OCI-LY1 (cell line): ENCODE measurements at regions not wholly inside any gene's neighbourhood (a gene's known extent, or its start where the extent isn't known, plus 50 kb on each side); places are given as distances from the start of the nearest gene placed in this dataset.

Experiments
- CTCF ChIP-seq: fragments of 200-600 bp; sonication (generic), shearing (Covaris generic); IDR thresholded peaks from 2 replicates; pipeline ENCODE4 v1.5.1; 2017; ENCODE audit warnings: mild to moderate bottlenecking, antibody characterized with exemption, low read length, moderate library complexity, mixed read lengths
- EZH2 ChIP-seq: fragments of 200-600 bp; sonication (generic), shearing (Covaris generic); IDR thresholded peaks from 2 replicates; pipeline ENCODE4 v1.8.0; 2017; ENCODE audit warnings: borderline replicate concordance, mixed run types, mild to moderate bottlenecking, antibody characterized with exemption, low read length, moderate library complexity, mixed read lengths

GRCh38 chr2:176681584-176682115, 412.4 kb downstream of the MTX2 start:
- TF ChIP-seq CTCF (no peak), EZH2 (no peak)
